Activated CD4-positive, alpha-beta T cell treated with anti-CD3 and anti-CD28 coated beads for 48 hours (primary cell): ENCODE measurements at regions not wholly inside any gene's neighbourhood (a gene's known extent, or its start where the extent isn't known, plus 50 kb on each side); places are given as distances from the start of the nearest gene placed in this dataset.
"Not testable (repeated sequence)": the region's sequence is repeated elsewhere in the genome, so short reads cannot be mapped to it uniquely, and the experiment has no call there.

Experiments used
- DNase-seq: peaks from one replicate; pipeline ENCODE4 v3.0.0-alpha.2; 2020

- no peak for DNase-seq
These were observed 991.4 kb upstream of the CELF4 start for GRCh38 chr18:38557006-38557405.

DNA sequence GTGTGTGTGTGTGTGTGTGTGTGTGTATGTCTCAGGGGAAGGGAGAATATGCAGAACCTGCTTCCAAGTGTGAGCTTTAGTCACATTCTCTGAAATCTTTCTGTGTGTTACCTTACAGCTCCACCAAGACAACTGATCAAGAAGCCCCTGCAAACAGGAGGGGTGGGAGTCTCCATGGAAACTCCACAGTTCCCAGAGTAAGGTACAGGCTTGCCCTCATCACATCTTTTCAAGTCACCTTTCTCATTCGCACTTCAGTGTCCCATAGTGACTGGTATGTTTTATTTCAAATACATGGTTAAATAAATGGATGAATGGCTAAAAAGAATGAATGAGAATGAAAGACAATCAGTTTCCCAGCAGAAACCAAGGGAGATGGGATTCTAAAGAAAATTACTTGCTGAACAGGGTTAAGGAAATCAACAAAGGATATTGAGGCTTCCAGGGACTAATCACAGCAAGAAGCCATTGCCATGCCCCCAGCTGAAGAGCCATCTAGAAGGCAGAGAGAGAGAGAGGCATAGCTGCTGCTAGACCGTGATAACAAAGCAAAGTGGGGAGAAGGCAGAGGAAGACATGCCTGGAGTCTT lies 987.2 kb upstream of the CELF4 start:
- DNase-seq = no peak

DNA sequence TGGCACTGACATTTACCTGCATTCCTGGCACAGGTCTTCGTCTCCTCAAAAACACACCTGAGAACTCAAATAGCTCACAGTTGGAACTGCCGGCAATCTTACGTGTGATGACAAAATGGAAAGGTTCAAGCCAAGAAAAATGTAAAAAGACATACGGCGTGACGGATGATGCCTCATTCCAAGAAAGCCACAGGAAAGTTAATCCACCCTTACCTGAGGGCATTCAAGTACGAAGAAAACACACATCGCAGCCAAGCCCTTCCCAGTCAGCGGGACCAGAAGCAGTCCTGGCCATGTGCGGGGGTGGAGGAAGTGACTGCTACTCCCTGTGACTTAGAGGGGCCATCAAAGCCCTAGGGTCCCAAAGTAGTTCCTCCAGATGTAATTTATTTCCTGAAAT lies 986.3 kb upstream of the CELF4 start:
- no peak for DNase-seq

DNA sequence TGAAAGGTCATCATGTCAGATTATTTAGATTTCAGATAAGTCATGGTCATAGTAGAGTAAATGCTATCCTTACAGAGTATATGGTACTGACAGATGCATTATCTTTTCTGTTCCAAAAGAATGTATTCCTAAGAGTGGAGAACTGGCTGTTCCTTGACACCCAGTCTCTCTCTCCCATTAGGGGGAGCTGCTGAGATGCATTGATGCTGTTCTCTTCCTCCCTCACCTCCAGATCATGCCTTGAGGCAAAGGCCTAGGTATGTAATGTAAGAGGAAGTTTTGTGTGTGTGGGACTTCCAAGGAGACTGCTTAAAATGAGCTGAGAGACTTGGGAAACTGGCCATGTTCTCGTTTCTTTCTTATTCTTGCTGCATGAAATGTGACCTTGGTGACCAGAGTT lies 979.5 kb upstream of the CELF4 start:
- DNase-seq = peak; percentile 2

DNA sequence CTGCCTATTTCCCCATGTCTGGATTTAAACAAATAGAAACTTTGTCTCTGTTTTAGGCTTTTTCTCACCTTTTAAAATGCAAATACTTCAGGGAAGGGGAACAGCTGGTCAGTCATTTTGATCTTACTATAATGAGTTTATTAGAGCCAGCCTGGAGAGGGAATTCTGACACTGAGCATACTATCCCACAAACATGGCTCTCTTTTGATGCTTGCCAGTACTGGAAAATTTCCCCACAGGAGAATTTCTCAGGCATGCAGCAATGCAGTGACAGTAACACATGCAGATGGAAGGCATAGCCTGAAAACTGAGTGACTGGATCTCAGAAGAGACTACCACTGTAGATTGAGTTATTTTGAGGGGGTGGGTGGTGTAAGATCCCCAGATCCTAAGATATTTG lies 974.3 kb upstream of the CELF4 start:
- DNase-seq = no peak

- no peak for DNase-seq
These were observed 973.8 kb upstream of the CELF4 start for GRCh38 chr18:38539371-38539770.

DNA sequence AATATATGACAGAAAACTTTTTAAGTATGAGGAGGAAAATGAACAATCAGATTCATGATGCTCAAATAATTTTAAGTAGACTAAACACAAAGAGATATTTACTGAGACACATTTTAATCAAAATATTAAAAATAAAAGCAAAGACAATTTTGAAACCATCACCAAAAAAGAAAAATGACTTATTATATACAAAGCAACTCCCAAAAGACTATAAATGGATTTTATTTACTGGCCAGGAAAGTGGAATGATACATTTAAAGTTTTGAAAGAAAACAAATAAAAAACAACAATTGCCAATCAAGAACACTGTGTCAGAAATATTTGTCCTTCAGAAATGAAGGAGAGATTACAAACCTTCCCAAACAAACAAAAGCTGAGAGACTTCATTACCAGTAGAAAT lies 968.5 kb upstream of the CELF4 start:
- DNase-seq = no peak

DNA sequence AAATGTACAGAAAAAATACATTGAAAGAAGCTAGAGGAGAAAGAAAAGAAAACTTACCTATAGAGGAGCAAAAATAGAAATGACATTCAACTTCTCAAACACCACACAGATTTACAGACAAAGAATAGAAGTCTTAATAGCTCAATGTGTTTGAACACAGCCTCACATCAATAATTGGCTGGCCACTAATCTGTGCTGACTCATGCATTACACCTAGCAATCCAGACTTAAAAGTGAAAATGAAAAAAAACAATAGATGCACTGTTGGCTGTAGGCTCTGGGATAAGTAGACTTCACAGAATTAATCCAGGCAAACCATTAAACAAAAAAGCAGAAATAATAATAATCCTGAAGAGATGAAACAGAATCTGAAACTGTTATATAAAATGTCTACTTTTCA lies 961.3 kb upstream of the CELF4 start:
- no peak for DNase-seq

DNA sequence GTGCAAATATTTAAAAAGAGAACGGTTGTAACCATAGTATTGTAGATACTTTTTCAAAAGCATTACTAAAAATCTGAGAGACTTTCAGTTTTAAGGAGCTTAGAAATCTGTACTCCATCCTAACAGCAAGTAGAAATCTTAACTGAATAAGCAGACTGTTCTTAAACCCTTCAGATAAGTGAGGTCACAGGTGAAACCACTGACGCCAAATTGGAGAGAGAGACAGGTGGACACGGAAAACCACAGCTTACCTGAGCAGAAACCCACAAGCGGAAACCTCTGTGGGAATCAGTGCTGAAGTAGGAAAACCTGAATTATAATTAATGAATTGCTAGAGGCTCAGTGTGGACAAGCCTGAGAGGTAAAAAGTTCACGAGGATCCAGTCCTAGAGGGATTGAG lies 959.4 kb upstream of the CELF4 start:
- DNase-seq = no peak

DNA sequence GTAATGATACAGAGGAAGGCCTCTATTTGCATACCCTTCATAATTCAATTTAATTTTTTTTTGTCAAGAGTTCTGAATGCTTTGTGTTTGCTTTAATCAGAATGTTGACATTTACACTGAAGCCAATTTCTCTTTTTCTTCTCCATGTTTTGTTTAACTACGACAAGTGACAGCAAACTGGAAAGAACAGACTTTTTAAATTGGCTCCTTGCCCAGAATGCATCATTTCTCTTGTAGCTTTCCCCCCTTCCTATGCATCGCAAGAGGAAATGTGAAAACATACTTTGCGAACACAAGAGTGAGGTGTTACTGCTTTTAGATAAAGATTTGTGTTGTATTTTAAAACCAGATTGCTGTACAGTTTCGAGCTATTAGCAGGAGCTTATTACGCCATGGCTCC lies 955.2 kb upstream of the CELF4 start:
- no peak for DNase-seq

DNA sequence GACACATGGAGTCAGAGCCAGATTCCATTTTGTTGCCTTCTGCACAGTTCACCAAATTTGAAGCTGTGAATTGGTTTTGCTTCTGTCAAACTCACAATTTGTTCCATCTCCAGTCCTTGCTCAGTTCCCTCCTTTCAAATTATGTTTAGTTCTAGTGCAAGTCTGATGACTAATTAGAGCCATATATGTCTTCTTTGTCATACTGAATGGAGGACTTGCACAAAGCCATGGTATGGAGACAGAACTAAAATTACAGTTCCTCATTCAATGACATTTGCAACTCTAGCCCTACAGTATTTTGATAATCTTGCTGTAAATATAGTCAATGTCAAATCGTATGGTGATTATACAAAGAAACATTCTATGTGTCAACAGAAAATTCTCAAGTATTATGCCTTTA lies 936.9 kb upstream of the CELF4 start:
- no peak for DNase-seq

GRCh38 chr18:38497266-38497665 lies 931.7 kb upstream of the CELF4 start:
- DNase-seq = peak; percentile 13

DNA sequence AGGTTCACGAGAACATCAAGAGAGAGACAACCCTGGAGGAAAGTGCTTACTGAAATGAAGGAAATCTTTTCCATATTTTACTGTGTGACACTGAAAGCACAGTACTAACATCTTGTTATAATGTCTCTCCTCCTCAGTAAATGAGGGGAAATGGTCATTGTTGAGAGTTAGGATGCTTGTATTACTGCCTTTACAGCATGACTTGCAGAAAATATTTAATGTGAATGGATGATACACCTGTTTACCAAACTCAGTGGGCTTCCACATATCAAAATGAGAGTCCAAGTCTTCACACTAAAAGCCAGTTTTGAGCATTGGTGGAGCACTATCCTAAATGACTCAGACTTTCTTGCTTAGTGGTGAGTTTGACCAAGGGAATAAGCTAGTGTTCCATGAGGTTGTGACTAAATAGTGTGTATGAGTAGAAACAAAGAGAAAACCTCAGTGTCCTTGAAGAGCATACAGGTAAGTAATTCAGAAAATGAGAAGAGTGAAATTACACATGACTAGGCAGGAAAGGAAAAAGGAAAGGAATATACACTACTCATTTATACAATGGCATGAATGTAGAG lies 930.7 kb upstream of the CELF4 start:
- DNase-seq = no peak

- DNase-seq = no peak
These were observed 928.5 kb upstream of the CELF4 start for GRCh38 chr18:38494065-38494464.

DNA sequence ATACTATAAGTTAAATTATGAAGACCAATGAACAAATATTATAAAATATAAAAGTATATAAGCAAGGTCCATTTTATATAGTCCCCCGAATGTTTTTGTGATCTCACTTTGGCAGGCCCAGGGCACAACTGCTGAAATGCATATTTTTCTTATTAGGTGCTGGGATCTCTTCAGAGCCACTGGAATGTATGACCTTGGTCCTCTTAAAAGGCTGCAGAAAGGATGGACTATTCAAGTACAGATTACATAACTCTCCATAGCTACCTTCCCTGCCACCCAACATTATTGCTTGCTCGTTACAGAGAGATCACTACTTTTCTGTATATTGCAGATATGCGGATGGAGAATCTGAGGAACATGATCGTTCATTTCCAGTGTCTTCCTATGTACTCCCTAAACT lies 925.6 kb upstream of the CELF4 start:
- no peak for DNase-seq

DNA sequence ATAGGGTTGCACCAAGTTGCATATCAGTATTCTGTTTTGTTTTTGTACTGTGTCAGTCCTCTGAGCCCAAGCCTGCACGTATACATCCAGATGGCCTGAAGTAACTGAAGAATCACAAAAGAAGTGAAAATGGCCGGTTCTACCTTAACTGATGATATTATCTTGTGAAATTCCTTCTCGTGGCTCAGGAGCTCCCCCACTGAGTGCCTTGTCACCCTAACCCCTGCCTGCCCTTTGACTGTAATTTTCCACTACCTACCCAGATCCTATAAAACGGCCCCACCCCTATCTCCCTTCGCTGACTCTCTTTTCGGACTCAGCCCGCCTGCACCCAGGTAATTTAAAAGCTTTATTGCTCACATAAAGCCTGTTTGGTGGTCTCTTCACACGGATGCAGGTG lies 924.1 kb upstream of the CELF4 start:
- DNase-seq = not testable (repeated sequence)

DNA sequence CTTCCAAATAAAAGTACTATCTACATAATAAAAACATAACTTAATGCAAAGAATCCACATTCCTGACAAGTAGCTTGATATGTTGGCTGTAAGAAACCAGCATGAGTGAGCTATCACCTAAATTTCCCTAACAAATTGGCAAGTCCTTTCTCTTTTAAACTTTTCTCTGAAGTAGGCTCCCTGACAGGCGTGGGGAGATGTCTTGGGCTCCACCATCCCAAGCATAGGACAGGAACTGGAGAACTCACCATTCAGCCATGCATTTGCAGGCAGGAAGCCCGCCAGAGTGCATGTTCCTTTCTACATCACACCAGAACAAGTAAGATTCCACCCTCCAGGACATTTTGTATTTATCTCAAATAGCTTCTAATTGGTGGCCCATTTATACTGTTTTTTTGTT lies 921.9 kb upstream of the CELF4 start:
- no peak for DNase-seq

- DNase-seq = no peak
These were observed 917.7 kb upstream of the CELF4 start for GRCh38 chr18:38483326-38483725.

DNA sequence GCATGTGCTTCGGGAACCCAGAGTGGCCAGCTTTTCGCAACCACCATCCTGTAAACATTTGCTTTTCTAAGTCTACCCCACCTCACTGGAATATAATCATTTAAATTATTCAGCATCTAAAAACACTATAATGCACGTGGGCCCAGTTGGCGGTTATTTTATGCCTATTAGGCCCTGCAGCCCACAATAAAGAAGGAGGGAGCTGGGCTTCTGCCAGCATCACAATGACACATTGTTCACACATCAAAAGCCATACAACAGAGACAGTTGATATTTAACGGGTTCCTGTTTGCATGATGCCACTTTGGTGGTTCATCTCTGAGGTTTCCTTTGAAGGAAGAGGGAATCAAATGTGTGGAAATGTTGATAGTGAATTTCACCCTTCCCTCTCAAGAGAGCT lies 916.0 kb upstream of the CELF4 start:
- DNase-seq = no peak

DNA sequence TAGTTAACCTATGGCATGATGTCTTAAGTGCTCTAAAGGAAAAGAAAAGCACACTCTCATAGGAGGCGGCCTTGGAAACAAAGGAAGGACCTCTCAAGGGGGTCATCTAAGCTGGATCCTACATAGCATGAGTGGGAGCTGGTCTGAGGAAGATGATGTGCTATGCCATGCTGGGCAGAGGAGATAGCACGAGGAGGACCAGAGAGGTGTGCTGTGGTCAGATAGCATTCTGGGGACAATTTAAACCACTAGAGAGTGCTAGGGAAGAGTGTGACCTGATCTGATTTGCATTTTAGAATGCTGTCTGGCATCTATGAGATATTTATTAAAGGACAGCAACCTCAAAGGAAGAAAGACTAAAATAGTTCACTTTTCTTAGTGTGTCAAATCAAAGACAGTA lies 910.1 kb upstream of the CELF4 start:
- DNase-seq = no peak

DNA sequence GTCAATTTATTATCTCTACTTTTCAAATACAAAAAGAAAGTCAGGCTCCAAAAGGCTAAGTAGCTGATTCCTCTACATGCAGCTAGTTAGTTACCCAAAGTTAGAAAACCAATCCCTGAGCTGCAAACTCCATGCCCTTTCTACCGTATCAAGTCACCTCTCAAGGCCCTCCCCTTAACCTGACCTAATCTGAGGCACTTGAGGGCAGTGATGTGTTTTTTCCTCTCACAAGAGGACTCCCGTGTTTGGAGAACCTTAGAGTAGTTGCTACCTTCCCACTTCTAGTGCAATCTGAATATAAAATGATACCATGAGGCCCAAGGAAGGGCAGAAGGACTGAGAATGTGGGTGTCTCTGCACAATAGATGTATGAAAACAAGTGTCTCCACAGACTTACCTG lies 907.9 kb upstream of the CELF4 start:
- no peak for DNase-seq

GRCh38 chr18:38470421-38470820 lies 904.8 kb upstream of the CELF4 start:
- no peak for DNase-seq

GRCh38 chr18:38466426-38466825 lies 900.8 kb upstream of the CELF4 start:
- no peak for DNase-seq

DNA sequence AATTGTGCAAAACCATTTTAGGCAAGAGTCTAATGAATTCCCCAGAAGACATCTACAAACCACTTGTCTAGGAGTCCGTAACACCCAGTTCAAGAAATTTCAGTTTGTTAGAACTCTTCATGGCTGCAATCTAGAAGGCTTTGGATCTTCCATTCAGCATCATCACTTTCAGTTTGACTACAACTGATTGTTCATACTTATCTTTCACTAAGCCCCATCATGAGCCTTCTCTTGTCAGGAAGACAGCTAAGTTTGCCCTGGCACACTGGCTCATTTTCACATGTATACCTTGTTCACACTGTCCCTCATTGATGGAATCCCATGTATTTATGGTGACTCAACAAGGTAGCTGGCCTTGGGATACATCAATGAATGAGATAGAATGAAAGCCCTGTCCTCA lies 898.4 kb upstream of the CELF4 start:
- no peak for DNase-seq

- no peak for DNase-seq
These were observed 895.1 kb upstream of the CELF4 start for GRCh38 chr18:38460657-38461056.
